ENCODE measurements at regions not wholly inside any gene's neighbourhood (a gene's known extent, or its start where the extent isn't known, plus 50 kb on each side); places are given as distances from the start of the nearest gene placed in this dataset.

- Mint-ChIP-seq H3K4me3 (no peak overlapping the region), H3K27ac (no peak overlapping the region), H3K36me3 (no peaks in the 10 kb centered on the region), H3K9me3 (no peaks in the 10 kb centered on the region), H3K4me1 (no peaks in the 10 kb centered on the region), H3K27me3 (peaks cover 8% of the 10 kb centered on the region)
- no peak for ATAC-seq
Measured at GRCh38 chr5:10149911-10150310, 99.8 kb downstream of the ATPSCKMT start.

GRCh38 chr5:10145923-10146401, 103.7 kb downstream of the ATPSCKMT start:
- ATAC-seq = no peak
- H3K27ac Mint-ChIP-seq = no peak overlapping the region
- no peak overlapping the region for H3K4me3 Mint-ChIP-seq
- H3K36me3 Mint-ChIP-seq = no peaks in the 10 kb centered on the region
- H3K27me3 Mint-ChIP-seq = no peaks in the 10 kb centered on the region
- H3K4me1 Mint-ChIP-seq = no peaks in the 10 kb centered on the region
- no peaks in the 10 kb centered on the region for H3K9me3 Mint-ChIP-seq

GRCh38 chr5:10144040-10144439, 105.6 kb downstream of the ATPSCKMT start:
- Mint-ChIP-seq H3K27me3 (no peaks in the 10 kb centered on the region), H3K4me1 (no peaks in the 10 kb centered on the region), H3K9me3 (no peaks in the 10 kb centered on the region), H3K36me3 (no peaks in the 10 kb centered on the region), H3K27ac (no peak overlapping the region), H3K4me3 (no peak overlapping the region)
- ATAC-seq = no peak

GRCh38 chr5:10140195-10140973, 109.3 kb downstream of the ATPSCKMT start:
- Mint-ChIP-seq H3K27ac (no peak overlapping the region), H3K36me3 (no peaks in the 10 kb centered on the region), H3K4me1 (no peaks in the 10 kb centered on the region), H3K4me3 (no peak overlapping the region), H3K27me3 (no peaks in the 10 kb centered on the region), H3K9me3 (no peaks in the 10 kb centered on the region)
- ATAC-seq = no peak

GRCh38 chr5:10138395-10139057, 111.2 kb downstream of the ATPSCKMT start:
- Mint-ChIP-seq H3K4me1 (no peaks in the 10 kb centered on the region), H3K9me3 (no peaks in the 10 kb centered on the region), H3K27ac (no peak overlapping the region), H3K27me3 (no peaks in the 10 kb centered on the region), H3K36me3 (no peaks in the 10 kb centered on the region), H3K4me3 (no peak overlapping the region)
- ATAC-seq = no peak

- Mint-ChIP-seq H3K4me3 (no peak overlapping the region), H3K36me3 (no peaks in the 10 kb centered on the region), H3K27me3 (no peaks in the 10 kb centered on the region), H3K27ac (no peak overlapping the region), H3K4me1 (no peaks in the 10 kb centered on the region), H3K9me3 (peaks cover 4% of the 10 kb centered on the region)
- ATAC-seq = no peak
Measured at GRCh38 chr5:10133830-10134229, 115.9 kb downstream of the ATPSCKMT start.

- no peak overlapping the region for H3K4me3 Mint-ChIP-seq
- H3K9me3 Mint-ChIP-seq = peaks cover 4% of the 10 kb centered on the region
- no peak overlapping the region for H3K27ac Mint-ChIP-seq
- no peaks in the 10 kb centered on the region for H3K4me1 Mint-ChIP-seq
- H3K27me3 Mint-ChIP-seq = no peaks in the 10 kb centered on the region
- H3K36me3 Mint-ChIP-seq = no peaks in the 10 kb centered on the region
- ATAC-seq = no peak
Measured at GRCh38 chr5:10130881-10131280, 118.8 kb downstream of the ATPSCKMT start.

- peak; percentile 12 for ATAC-seq
- no peaks in the 10 kb centered on the region for H3K27me3 Mint-ChIP-seq
- peaks cover 2% of the 10 kb centered on the region for H3K9me3 Mint-ChIP-seq
- no peaks in the 10 kb centered on the region for H3K4me1 Mint-ChIP-seq
- H3K36me3 Mint-ChIP-seq = no peaks in the 10 kb centered on the region
- no peak overlapping the region for H3K27ac Mint-ChIP-seq
- no peak overlapping the region for H3K4me3 Mint-ChIP-seq
Measured at GRCh38 chr5:10126900-10127299, 122.8 kb downstream of the ATPSCKMT start.

- Mint-ChIP-seq H3K4me1 (no peaks in the 10 kb centered on the region), H3K36me3 (no peaks in the 10 kb centered on the region), H3K27me3 (no peaks in the 10 kb centered on the region), H3K27ac (no peak overlapping the region), H3K4me3 (no peak overlapping the region), H3K9me3 (peaks cover 2% of the 10 kb centered on the region)
- no peak for ATAC-seq
Measured at GRCh38 chr5:10125116-10125515, 124.6 kb downstream of the ATPSCKMT start.

- ATAC-seq = no peak
- Mint-ChIP-seq H3K9me3 (peaks cover 2% of the 10 kb centered on the region), H3K36me3 (no peaks in the 10 kb centered on the region), H3K4me1 (no peaks in the 10 kb centered on the region), H3K27ac (no peak overlapping the region), H3K4me3 (no peak overlapping the region), H3K27me3 (no peaks in the 10 kb centered on the region)
Measured at GRCh38 chr5:10124287-10124686, 125.4 kb downstream of the ATPSCKMT start.

- H3K27me3 Mint-ChIP-seq = no peaks in the 10 kb centered on the region
- H3K36me3 Mint-ChIP-seq = no peaks in the 10 kb centered on the region
- H3K4me1 Mint-ChIP-seq = no peaks in the 10 kb centered on the region
- H3K9me3 Mint-ChIP-seq = peaks cover 2% of the 10 kb centered on the region
- H3K4me3 Mint-ChIP-seq = no peak overlapping the region
- ATAC-seq = no peak
- no peak overlapping the region for H3K27ac Mint-ChIP-seq
Measured at GRCh38 chr5:10123254-10123989, 126.3 kb downstream of the ATPSCKMT start.

- H3K9me3 Mint-ChIP-seq = peaks cover 2% of the 10 kb centered on the region
- no peaks in the 10 kb centered on the region for H3K27me3 Mint-ChIP-seq
Measured at GRCh38 chr5:10122076-10122726, 127.5 kb downstream of the ATPSCKMT start.

GRCh38 chr5:10120934-10121333, 128.8 kb downstream of the ATPSCKMT start:
- H3K27me3 Mint-ChIP-seq = no peaks in the 10 kb centered on the region
- no peaks in the 10 kb centered on the region for H3K36me3 Mint-ChIP-seq
- H3K4me1 Mint-ChIP-seq = no peaks in the 10 kb centered on the region
- ATAC-seq = no peak
- no peak overlapping the region for H3K4me3 Mint-ChIP-seq
- H3K27ac Mint-ChIP-seq = no peak overlapping the region
- H3K9me3 Mint-ChIP-seq = peaks cover 2% of the 10 kb centered on the region

More at GRCh38 chr5:10122076-10122726, 127.5 kb downstream of the ATPSCKMT start:
- no peak overlapping the region for H3K4me3 Mint-ChIP-seq
- no peaks in the 10 kb centered on the region for H3K4me1 Mint-ChIP-seq
- H3K27ac Mint-ChIP-seq = no peak overlapping the region
- no peaks in the 10 kb centered on the region for H3K36me3 Mint-ChIP-seq
- ATAC-seq = no peak

- H3K27me3 Mint-ChIP-seq = peaks cover 10% of the 10 kb centered on the region
- no peak for ATAC-seq
- H3K4me1 Mint-ChIP-seq = no peaks in the 10 kb centered on the region
- no peaks in the 10 kb centered on the region for H3K36me3 Mint-ChIP-seq
- H3K27ac Mint-ChIP-seq = no peak overlapping the region
- H3K9me3 Mint-ChIP-seq = peaks cover 2% of the 10 kb centered on the region
- no peak overlapping the region for H3K4me3 Mint-ChIP-seq
Measured at GRCh38 chr5:10118150-10118549, 131.5 kb downstream of the ATPSCKMT start.

GRCh38 chr5:10116594-10116993, 133.1 kb downstream of the ATPSCKMT start:
- H3K27me3 Mint-ChIP-seq = peaks cover 10% of the 10 kb centered on the region
- H3K4me1 Mint-ChIP-seq = no peaks in the 10 kb centered on the region
- no peaks in the 10 kb centered on the region for H3K36me3 Mint-ChIP-seq
- H3K4me3 Mint-ChIP-seq = no peak overlapping the region
- no peak overlapping the region for H3K27ac Mint-ChIP-seq
- no peaks in the 10 kb centered on the region for H3K9me3 Mint-ChIP-seq
- no peak for ATAC-seq
